Small intestine (tissue), 7 donors: ENCODE measurements at regions not wholly inside any gene's neighbourhood (a gene's known extent, or its start where the extent isn't known, plus 50 kb on each side); places are given as distances from the start of the nearest gene placed in this dataset.
"Not testable (repeated sequence)": the region's sequence is repeated elsewhere in the genome, so short reads cannot be mapped to it uniquely, and the experiment has no call there.

Experiments
- DNase-seq, 2 donors: peaks; one replicate each; pipeline versions ENCODE4 v3.0.0 to v3.0.0-alpha.2; 2013
- FAIRE-seq: peaks from 2 replicates; lab custom pipeline; 2012; peaks lifted over from hg19 to GRCh38; lab: Jason Lieb, UNC
- H3K27ac ChIP-seq, 3 donors: one replicate each; pipeline ENCODE4 v1.5.1; 2013; ENCODE audit warnings: low read length in 2 of 3, mild to moderate bottlenecking in 2 of 3, control low read depth in 1 of 3, inconsistent platforms in 1 of 3, low read depth in 1 of 3, moderate library complexity in 1 of 3
- H3K27me3 ChIP-seq, 3 donors: one replicate each; pipeline ENCODE4 v1.6.1; 2013; ENCODE audit warnings: low read length in 3 of 3, inconsistent platforms in 1 of 3; ENCODE audit not compliant: control insufficient read depth in 3 of 3, insufficient read depth in 3 of 3
- H3K36me3 ChIP-seq, 3 donors: one replicate each; pipeline ENCODE4 v1.6.1; 2013; ENCODE audit warnings: low read length in 3 of 3, inconsistent platforms in 1 of 3, low read depth in 1 of 3, mild to moderate bottlenecking in 1 of 3, moderate library complexity in 1 of 3; ENCODE audit not compliant: control insufficient read depth in 3 of 3, insufficient read depth in 2 of 3
- H3K4me1 ChIP-seq, 3 donors: one replicate each; pipeline ENCODE4 v1.6.1; 2013; ENCODE audit warnings: low read length in 2 of 3, inconsistent platforms in 1 of 3, low read depth in 1 of 3, mild to moderate bottlenecking in 1 of 3, moderate library complexity in 1 of 3; ENCODE audit not compliant: control insufficient read depth in 3 of 3, insufficient read depth in 2 of 3
- H3K4me3 ChIP-seq, 3 donors: one replicate each; pipeline ENCODE4 v1.5.1; 2013; ENCODE audit warnings: low read length in 3 of 3, control low read depth in 1 of 3, inconsistent platforms in 1 of 3, low read depth in 1 of 3, mild to moderate bottlenecking in 1 of 3, moderate library complexity in 1 of 3
- H3K9me3 ChIP-seq, 2 donors: one replicate each; pipeline ENCODE4 v1.6.1; 2013; ENCODE audit warnings: low read depth in 1 of 2, low read length in 1 of 2; ENCODE audit not compliant: control insufficient read depth in 2 of 2, insufficient read depth in 1 of 2
- WGBS, 3 donors: extraction: QIAGEN DNeasy Blood & Tissue Kit; methylation state at CpG; one replicate each; pipeline ENCODE4 v1.1.7; 2013; 5-methylcytosine and 5-hydroxymethylcytosine counted together
- donor health status: healthy with polysubstance abuse.
- donor health status: control.
- donor health status: control.
- donor health status: Bipolar disorder and iron deficiency.
- donor health status: healthy.

DNA sequence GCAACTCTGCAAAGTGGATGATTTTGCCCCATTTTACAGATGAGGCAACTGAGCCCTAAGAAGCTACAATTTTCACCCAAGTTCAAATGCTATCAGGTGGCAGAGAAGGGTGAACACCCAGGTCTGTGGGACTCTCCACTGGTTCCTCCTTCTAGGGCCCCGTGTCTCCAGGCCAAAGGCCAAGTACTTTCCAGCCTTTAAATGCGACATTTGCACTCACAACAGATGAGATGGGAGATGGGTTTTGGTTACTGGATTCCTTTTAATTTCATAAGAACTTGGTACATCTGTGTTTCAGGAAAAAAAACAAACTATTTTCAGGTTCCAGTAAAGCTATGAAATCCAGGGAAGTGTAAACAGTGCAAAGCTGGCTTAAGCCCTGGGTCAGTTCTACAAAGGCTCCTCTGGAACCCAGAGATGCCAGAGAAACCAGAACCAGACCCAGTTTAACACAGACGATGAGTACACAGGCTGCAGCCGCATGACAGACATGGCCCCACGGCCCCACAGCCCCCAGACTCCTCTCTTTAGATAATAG is 361.7 kb downstream of the ANAPC1 start:
- Histone ChIP-seq H3K4me1 (no peaks in the 10 kb centered on the region), H3K36me3 (no peaks in the 10 kb centered on the region), H3K27ac (no peak overlapping the region), H3K27me3 (peaks cover 0 to 6% (median 0%) of the 10 kb centered on the region in 3 donors), H3K9me3 (no peaks in the 10 kb centered on the region), H3K4me3 (no peak overlapping the region)
- no peak for FAIRE-seq
- no peak for DNase-seq
- 41 to 56% (median 56%) methylated on average over 5 of the region's 5 CpGs for WGBS, 3 donors

DNA sequence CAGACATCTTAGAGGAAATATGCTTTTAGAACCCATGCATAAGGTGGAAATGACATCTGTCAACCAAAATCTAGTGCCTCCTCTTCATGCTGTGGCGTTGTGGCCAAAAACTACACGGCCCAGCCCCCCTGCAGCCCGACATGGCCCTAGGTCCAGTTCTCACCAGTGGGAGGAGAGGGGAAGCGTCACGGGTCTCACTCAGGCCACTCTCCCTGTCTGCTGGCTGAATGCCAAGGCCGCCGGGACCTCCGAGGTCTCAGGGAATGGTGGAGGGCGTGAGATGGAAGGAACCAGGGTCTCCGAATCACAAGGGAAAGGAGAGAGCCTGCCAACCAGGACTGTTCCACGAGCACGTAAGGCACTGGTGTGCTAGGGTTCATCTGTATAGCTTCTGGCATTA is 361.0 kb downstream of the ANAPC1 start:
- Histone ChIP-seq H3K4me3 (no peak overlapping the region), H3K27ac (no peak overlapping the region), H3K4me1 (no peaks in the 10 kb centered on the region), H3K9me3 (no peaks in the 10 kb centered on the region), H3K27me3 (peaks cover 0 to 6% (median 0%) of the 10 kb centered on the region in 3 donors), H3K36me3 (no peaks in the 10 kb centered on the region)
- WGBS, 3 donors: 66 to 69% (median 68%) methylated on average over 12 of the region's 12 CpGs
- FAIRE-seq (no peak), DNase-seq (no peak)

DNA sequence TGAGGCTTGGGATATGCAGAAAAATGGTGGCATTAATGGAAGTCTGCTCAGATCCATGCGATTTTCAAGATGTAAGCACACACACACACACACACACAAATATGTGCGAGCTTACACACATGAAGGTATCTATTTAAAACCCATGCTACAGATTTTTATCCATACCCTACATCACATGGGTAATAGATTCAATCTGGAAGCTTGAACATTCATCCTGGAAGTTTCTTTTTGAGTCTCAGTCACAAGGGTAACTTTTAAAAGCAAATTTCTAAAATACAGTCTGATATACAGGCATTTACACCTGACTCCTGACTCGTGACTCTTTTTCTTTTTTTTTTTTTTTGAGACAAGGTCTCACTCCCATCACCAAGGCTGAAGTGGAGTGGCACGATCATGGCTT is 359.0 kb downstream of the ANAPC1 start:
- H3K4me3 ChIP-seq, H3K36me3 ChIP-seq, H3K27ac ChIP-seq, FAIRE-seq, DNase-seq, H3K4me1 ChIP-seq, H3K27me3 ChIP-seq, H3K9me3 ChIP-seq: not testable (repeated sequence)
- 64 to 74% (median 69%) methylated on average over 3 to 4 of the region's 4 CpGs for WGBS, 3 donors

DNA sequence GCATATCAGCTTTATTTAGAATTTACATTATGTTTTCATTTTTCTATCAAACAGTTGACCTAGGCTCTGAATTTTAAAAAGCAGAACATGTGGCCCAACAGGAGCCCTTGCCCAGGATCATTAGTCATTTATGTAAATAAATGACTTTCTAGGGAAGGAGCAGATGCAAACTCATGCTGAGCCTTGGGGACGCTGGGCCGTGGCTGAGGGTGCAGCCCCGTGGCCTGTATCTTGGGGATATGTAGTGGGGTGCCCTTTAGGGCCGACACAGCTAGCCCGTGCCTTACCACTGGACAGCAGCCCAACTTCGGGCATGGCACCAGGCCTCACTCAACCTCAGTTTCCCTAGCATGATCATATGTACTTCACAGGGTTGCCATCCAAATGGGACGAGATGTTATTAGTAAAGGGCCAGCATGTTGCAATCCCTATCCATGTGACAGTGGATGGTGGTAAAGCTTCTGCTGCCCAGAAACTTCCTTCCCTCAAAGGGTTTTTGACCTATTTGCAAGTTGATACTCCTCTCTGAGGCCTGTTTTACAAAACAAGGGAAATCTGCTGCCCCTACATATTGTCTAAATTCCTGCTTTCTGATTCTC is 357.9 kb downstream of the ANAPC1 start:
- H3K4me3 ChIP-seq, H3K4me1 ChIP-seq, DNase-seq, FAIRE-seq, H3K27me3 ChIP-seq, H3K27ac ChIP-seq, H3K36me3 ChIP-seq, H3K9me3 ChIP-seq: not testable (repeated sequence)
- WGBS, 3 donors: 60 to 78% (median 71%) methylated on average over 7 of the region's 7 CpGs

DNA sequence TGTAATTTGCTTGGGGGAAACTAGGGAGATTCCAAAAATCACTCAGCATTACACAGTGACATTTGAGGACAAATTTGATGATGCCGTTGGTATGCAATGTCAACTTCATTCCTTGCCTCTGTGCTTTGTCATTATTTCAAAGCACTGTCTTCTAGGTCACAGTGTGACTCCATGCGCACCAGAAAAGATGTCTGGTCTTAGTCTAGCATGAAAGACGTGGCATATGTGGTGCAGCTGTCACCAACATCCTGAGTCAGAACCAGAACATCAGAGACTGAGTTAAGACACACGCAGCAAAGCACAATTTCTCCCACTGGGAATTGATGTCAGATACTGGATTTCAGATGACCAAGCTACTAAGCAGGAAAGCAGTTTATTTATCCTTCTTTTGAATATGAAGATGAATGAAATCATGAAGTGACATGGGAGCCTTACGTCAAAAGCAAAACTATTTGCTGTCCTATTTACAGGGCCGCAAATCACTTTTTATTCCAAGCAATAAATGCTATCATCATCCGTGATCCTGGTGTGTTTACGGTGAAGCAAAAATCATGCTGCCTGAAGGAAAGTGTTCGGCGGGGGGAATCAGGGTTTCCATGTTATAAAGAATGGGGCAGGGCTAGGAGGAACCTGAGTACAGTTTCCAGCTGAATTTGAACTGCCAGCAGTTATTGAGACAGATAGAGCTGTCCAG is 356.1 kb downstream of the ANAPC1 start:
- 73 to 86% (median 85%) methylated on average over 6 of the region's 10 CpGs for WGBS, 3 donors
- not testable (repeated sequence) for H3K36me3 ChIP-seq, H3K9me3 ChIP-seq, H3K4me1 ChIP-seq, DNase-seq, H3K27me3 ChIP-seq, H3K27ac ChIP-seq, FAIRE-seq, H3K4me3 ChIP-seq

DNA sequence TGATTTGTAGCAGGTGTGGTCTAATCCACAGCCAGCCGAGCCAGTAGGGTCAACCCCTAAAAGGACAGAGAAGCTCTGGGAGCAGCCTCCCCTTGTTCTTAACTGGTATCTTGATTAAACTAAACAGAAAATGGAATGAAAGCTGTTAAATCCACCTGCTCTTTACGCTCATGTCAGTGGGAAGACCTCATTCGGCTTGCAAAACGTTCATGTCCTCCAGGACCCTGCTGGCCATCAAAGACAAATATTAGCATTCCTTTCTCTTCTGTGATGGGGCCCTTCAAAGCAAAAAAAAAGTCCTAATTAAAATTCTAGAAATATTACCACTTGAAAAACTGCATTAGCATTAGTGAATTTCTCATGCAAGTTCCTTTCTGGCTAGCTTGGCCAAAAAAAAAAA is 355.0 kb downstream of the ANAPC1 start:
- not testable (repeated sequence) for H3K27ac ChIP-seq, H3K4me3 ChIP-seq, H3K36me3 ChIP-seq, H3K27me3 ChIP-seq, H3K4me1 ChIP-seq, FAIRE-seq, H3K9me3 ChIP-seq, DNase-seq
- WGBS, 3 donors: 74 to 78% (median 75%) methylated on average over 3 of the region's 4 CpGs

DNA sequence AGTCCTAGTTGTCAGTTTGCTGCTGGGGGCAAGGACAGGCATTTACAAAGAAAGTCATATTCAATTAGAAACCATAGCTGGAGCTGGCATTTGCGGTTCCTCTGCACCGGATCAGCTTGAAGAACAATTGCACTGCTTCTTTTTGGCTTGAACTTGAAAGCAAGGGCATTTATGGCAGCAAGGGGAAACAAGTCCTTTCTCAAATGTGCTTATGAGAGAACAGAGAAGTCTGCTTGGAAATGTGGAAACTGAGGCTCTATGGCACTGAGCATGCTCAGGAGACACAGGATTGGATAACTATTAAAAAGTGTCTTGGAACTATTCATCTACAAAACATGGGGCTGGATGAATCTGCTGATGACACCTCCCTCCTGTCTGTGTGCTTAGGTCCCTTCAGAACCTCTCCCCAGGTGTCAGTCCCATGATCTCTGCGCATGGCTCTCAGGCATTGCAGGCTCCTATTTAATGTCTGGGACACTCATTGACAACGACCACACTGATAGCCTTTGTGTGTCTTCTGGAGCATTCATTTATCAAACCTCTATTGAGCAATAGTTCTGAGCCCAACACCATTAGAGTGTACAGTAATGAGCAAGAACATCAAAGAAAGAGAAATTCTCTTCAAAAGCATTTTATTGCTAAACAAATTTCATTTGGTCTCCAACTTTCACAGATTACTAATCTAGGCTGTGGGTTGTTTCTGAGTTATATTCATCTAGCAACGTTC is 353.6 kb downstream of the ANAPC1 start:
- DNase-seq, H3K27me3 ChIP-seq, FAIRE-seq, H3K4me3 ChIP-seq, H3K9me3 ChIP-seq, H3K36me3 ChIP-seq, H3K27ac ChIP-seq, H3K4me1 ChIP-seq: not testable (repeated sequence)
- 39 to 64% (median 57%) methylated on average over 3 to 5 of the region's 5 CpGs for WGBS, 3 donors

DNA sequence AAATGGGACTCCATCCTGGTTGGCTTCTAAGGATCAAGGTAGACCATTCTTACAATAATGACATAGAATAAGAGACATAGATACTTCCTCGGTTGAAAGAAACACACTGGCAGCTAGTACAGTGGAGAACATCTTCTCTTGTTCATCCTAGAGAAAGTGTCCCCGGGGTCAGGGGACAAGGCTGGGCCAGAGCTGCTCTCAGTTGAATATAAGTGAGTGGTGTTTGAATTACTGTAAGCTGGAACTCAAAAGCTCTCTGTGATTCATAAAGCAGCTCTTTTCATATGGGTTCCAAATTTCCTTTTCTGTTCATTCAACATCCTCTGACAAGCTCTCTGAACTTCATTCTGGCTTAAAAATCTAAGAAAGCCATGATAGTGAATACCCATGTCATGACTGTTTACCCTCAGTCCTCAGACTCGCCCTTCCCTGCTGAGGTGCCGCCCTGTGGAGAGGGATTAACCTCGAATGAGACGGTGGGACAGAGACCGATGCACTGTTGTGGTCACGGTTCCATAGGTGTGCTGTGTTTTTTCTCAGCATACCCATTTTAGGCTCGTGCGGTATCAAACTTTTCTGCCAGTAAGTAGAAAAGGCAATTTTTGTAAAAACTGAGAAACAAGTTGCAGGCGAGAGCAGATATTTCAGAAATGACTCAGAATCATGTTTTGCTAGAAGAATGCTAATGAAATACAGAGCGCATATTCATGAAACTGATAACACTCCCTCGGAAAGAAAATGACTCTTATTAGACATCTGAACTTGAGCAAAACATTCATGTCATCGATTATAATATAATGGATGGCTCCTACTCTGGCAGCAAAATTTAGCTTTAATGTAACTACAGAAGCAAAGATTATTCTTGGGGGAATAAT is 351.1 kb downstream of the ANAPC1 start:
- not testable (repeated sequence) for H3K36me3 ChIP-seq, H3K27ac ChIP-seq, H3K9me3 ChIP-seq, H3K27me3 ChIP-seq, DNase-seq, H3K4me3 ChIP-seq, H3K4me1 ChIP-seq, FAIRE-seq
- WGBS, 3 donors: 49 to 65% (median 51%) methylated on average over 4 to 7 of the region's 14 CpGs
